K562 (cell line): ENCODE measurements at regions not wholly inside any gene's neighbourhood (a gene's known extent, or its start where the extent isn't known, plus 50 kb on each side); places are given as distances from the start of the nearest gene placed in this dataset.

Source experiments
- ATAC-seq: fragments of 200-7000 bp; cut with Tn5 transposase; 3 replicates; pipeline ENCODE4 v1.9.1; 2020; ENCODE audit warnings: moderate library complexity
- BruUV-seq: library from RNA; stranded (reverse); fragments of 400-500 nt; replicated peaks from 2 replicates; lab custom pipeline; 2021; lab: Mats Ljungman, UMichigan
- CTCF ChIA-PET: fragments of 300-600 bp; formaldehyde crosslinking; extraction: SDS; loops from one replicate; lab custom pipeline; 2021; ENCODE audit warnings: low intra/inter-chr PET ratio; lab: Yijun Ruan, JAX
- POLR2A ChIA-PET: fragments of 300-600, 350-650 bp; sonication (Branson Sonifier 250); formaldehyde crosslinking; extraction: SDS; loops from one replicate; lab custom pipeline; 2021; ENCODE audit warnings: antibody characterized with exemption, inconsistent platforms; lab: Yijun Ruan, JAX
- DNase-seq, 4 experiments: peaks; one replicate each; pipeline versions ENCODE4 v3.0.0 to v3.0.0-alpha.2; 2011 to 2018; ENCODE audit warnings: low spot score in 3 of 4, mixed read lengths in 3 of 4; ENCODE audit errors: extremely low read depth in 1 of 4
- FAIRE-seq: peaks from 2 replicates; lab custom pipeline; 2011; peaks lifted over from hg19 to GRCh38; lab: Jason Lieb, UNC
- H2AFZ ChIP-seq: 2 replicates; pipeline ENCODE4 v1.6.0; 2011; ENCODE audit warnings: low read depth, low read length, control low read depth, inconsistent platforms
- H3K27ac ChIP-seq: fragments of 200-600 bp; 3 replicates; pipeline ENCODE4 v1.8.0; 2011; ENCODE audit warnings: low read depth, mild to moderate bottlenecking, control low read depth, inconsistent platforms, low read length, moderate library complexity, mixed read lengths; ENCODE audit errors: extremely low read depth
- H3K27me3 ChIP-seq, 2 experiments: fragments of 300-600 bp in 1 of 2; 2 replicates in 1 of 2; 3 replicates in 1 of 2; pipeline versions ENCODE4 v1.6.0 to v1.8.0; 2011; ENCODE audit warnings: inconsistent platforms in 2 of 2, low read length in 2 of 2, mild to moderate bottlenecking in 1 of 2, mixed read lengths in 1 of 2, moderate library complexity in 1 of 2; ENCODE audit not compliant: control insufficient read depth in 2 of 2, insufficient read depth in 2 of 2
- H3K36me3 ChIP-seq: fragments of 300-600 bp; 3 replicates; pipeline ENCODE4 v1.8.0; 2011; ENCODE audit warnings: mild to moderate bottlenecking, low read length, inconsistent platforms; ENCODE audit not compliant: control insufficient read depth, insufficient read depth
- H3K4me1 ChIP-seq, 2 experiments: fragments of 200-600 bp in 1 of 2; replicated peaks in 1 of 2; 2 replicates in 1 of 2; 3 replicates in 1 of 2; pipeline versions ENCODE4 v1.5.1 to v1.8.0; 2011; ENCODE audit warnings: inconsistent platforms in 2 of 2, low read length in 2 of 2, mild to moderate bottlenecking in 1 of 2, mixed read lengths in 1 of 2, moderate library complexity in 1 of 2; ENCODE audit not compliant: control insufficient read depth in 2 of 2, insufficient read depth in 2 of 2
- H3K4me2 ChIP-seq: 2 replicates; pipeline ENCODE4 v1.6.1; 2011; ENCODE audit warnings: low read length, control low read depth, inconsistent platforms, mixed read lengths; ENCODE audit not compliant: insufficient read depth
- H3K4me3 ChIP-seq: fragments of 200-600 bp; sonication (generic), shearing (Covaris generic); 2 replicates; pipeline ENCODE4 v1.5.1; 2016; ENCODE audit warnings: control low read depth, inconsistent platforms
- H3K79me2 ChIP-seq: fragments of 200-600 bp; 3 replicates; pipeline ENCODE4 v1.8.0; 2011; ENCODE audit warnings: low read length, inconsistent platforms; ENCODE audit not compliant: control insufficient read depth, insufficient read depth
- H3K9ac ChIP-seq, 2 experiments: 2 replicates each; pipeline versions ENCODE4 v1.6.0 to v1.6.1; 2011; ENCODE audit warnings: low read depth in 2 of 2, low read length in 2 of 2, control low read depth in 1 of 2, inconsistent platforms in 1 of 2, mild to moderate bottlenecking in 1 of 2, mixed read lengths in 1 of 2; ENCODE audit not compliant: insufficient read depth in 1 of 2
- H3K9me1 ChIP-seq: one replicate; pipeline ENCODE4 v1.6.0; 2011; ENCODE audit warnings: inconsistent platforms, mild to moderate bottlenecking, low read length, moderate library complexity; ENCODE audit not compliant: control insufficient read depth, insufficient read depth
- H3K9me3 ChIP-seq: replicated peaks from 2 replicates; pipeline ENCODE4 v1.5.1; 2011; ENCODE audit warnings: low read depth, low read length, inconsistent platforms; ENCODE audit not compliant: control insufficient read depth, insufficient read depth
- H4K20me1 ChIP-seq: replicated peaks from 2 replicates; pipeline ENCODE4 v1.6.1; 2011; ENCODE audit warnings: low read length, inconsistent platforms, mixed read lengths; ENCODE audit not compliant: control insufficient read depth, insufficient read depth
- BACH1 ChIP-seq: fragments of 200-800 bp; sonication (Bioruptor generic); IDR thresholded peaks from 2 replicates; pipeline ENCODE4 v1.6.1; 2016; ENCODE audit warnings: missing genetic modification characterization, missing compliant biosample characterization
- CEBPG ChIP-seq, 3 experiments: fragments of 200-800 bp in 1 of 3; sonication (Bioruptor generic) in 1 of 3; sonication (generic) in 1 of 3; formaldehyde crosslinking in 1 of 3; IDR thresholded peaks in 2 of 3; conservative IDR thresholded peaks in 1 of 3; 2 replicates each; pipeline versions ENCODE4 v1.6.1 to v1.8.0; 2016 to 2022; ENCODE audit warnings: missing compliant biosample characterization in 2 of 3, missing genetic modification characterization in 2 of 3, mild to moderate bottlenecking in 1 of 3, missing genetic modification reagents in 1 of 3
- E4F1 ChIP-seq: fragments of 250-450 bp; sonication (Bioruptor Pico); IDR thresholded peaks from 2 replicates; pipeline ENCODE4 v1.5.0; 2021; ENCODE audit warnings: mild to moderate bottlenecking, borderline replicate concordance
- ILK ChIP-seq: fragments of 450-650 bp; IDR thresholded peaks from 2 replicates; pipeline ENCODE4 v1.6.1; 2016; ENCODE audit warnings: missing genetic modification characterization, low read depth, mild to moderate bottlenecking, missing compliant biosample characterization, moderate library complexity, borderline replicate concordance
- MLLT1 ChIP-seq, 2 experiments: fragments of 450-650 bp; IDR thresholded peaks; 2 replicates each; pipeline ENCODE4 v1.6.1; 2016
- NR1H2 ChIP-seq: sonication (generic); formaldehyde crosslinking; IDR thresholded peaks from 2 replicates; pipeline ENCODE4 v1.4.0; 2020; ENCODE audit warnings: mild to moderate bottlenecking, missing genetic modification reagents
- NR2C2 ChIP-seq, 2 experiments: fragments of 200-800 bp in 1 of 2; sonication (Bioruptor generic) in 1 of 2; sonication (generic) in 1 of 2; formaldehyde crosslinking in 1 of 2; IDR thresholded peaks; 2 replicates each; pipeline versions ENCODE4 v1.6.1 to v1.8.0; 2016 to 2022; ENCODE audit warnings: mild to moderate bottlenecking in 1 of 2, missing compliant biosample characterization in 1 of 2, missing genetic modification characterization in 1 of 2, missing genetic modification reagents in 1 of 2
- SMARCA4 ChIP-seq: fragments of 450-650 bp; IDR thresholded peaks from 2 replicates; pipeline ENCODE4 v1.6.1; 2016
- SNIP1 ChIP-seq: fragments of 450-650 bp; IDR thresholded peaks from 2 replicates; pipeline ENCODE4 v1.7.1; 2017; ENCODE audit warnings: low read depth, mild to moderate bottlenecking
- THAP12 ChIP-seq: fragments of 250-450 bp; sonication (Bioruptor Pico); IDR thresholded peaks from 2 replicates; pipeline ENCODE4 v1.9.0; 2021; ENCODE audit warnings: mild to moderate bottlenecking, inconsistent platforms
- TSC22D4 ChIP-seq: fragments of 450-650 bp; IDR thresholded peaks from 2 replicates; pipeline ENCODE4 v1.6.1; 2016; ENCODE audit warnings: missing genetic modification characterization, missing biosample characterization, control low read depth
- ZC3H4 ChIP-seq: sonication (generic); formaldehyde crosslinking; IDR thresholded peaks from 2 replicates; pipeline ENCODE4 v1.9.0; 2021; ENCODE audit warnings: missing genetic modification reagents, borderline replicate concordance
- ZNF696 ChIP-seq: fragments of 250-450 bp; sonication (Bioruptor Pico); conservative IDR thresholded peaks from 2 replicates; pipeline ENCODE4 v1.4.0; 2020; ENCODE audit warnings: mild to moderate bottlenecking, moderate library complexity
- ZNF75A ChIP-seq: fragments of 450-650 bp; formaldehyde crosslinking; IDR thresholded peaks from 2 replicates; pipeline ENCODE4 v1.4.0; 2020; ENCODE audit warnings: mild to moderate bottlenecking
- ZNF79 ChIP-seq: fragments of 250-450 bp; sonication (Bioruptor Pico); IDR thresholded peaks from 2 replicates; pipeline ENCODE4 v1.4.0; 2020; ENCODE audit warnings: low read depth, mild to moderate bottlenecking, moderate library complexity
- WGBS: fragments of 100-300 bp; shearing (Covaris generic); methylation state at CpG from one replicate; pipeline ENCODE4 v1.1.6; 2016; ENCODE audit warnings: low coverage, mixed read lengths; ENCODE audit not compliant: insufficient coverage; ENCODE audit errors: missing lambda C conversion rate; 5-methylcytosine and 5-hydroxymethylcytosine counted together
- in situ Hi-C: fragments of 300-500 bp; cut with MboI; formaldehyde crosslinking; loops from 4 replicates; pipeline ENCODE4 v1.15.0; 2018; ENCODE audit warnings: inconsistent platforms, mixed read lengths
- intact Hi-C: fragments of 100-400 bp; cut with micrococcal nuclease; formaldehyde crosslinking; loops from 2 replicates; pipeline ENCODE4 v1.14.2; 2022

- Histone ChIP-seq H3K79me2 (no peaks in the 10 kb centered on the region), H3K9ac (no peak overlapping the region), H3K27ac (no peak overlapping the region), H3K36me3 (no peaks in the 10 kb centered on the region), H2AFZ (no peak overlapping the region), H3K4me2 (no peak overlapping the region), H3K27me3 (peaks cover 3 to 27% of the 10 kb centered on the region in 2 experiments; a peak in 3 of 5 replicates), H3K9me1 (no peaks in the 10 kb centered on the region), H4K20me1 (no peaks in the 10 kb centered on the region), H3K4me3 (no peak overlapping the region), H3K4me1 (no peaks in the 10 kb centered on the region; a peak in 2 of 5 replicates), H3K9me3 (no peaks in the 10 kb centered on the region)
- no peak for FAIRE-seq
- DNase-seq = no peak
- intact Hi-C loops (no loop called here), in situ Hi-C loops (no loop called here)
- CTCF ChIA-PET = no interaction called here
- ATAC-seq = no peak
- 0% methylated on average over 5 of the region's 5 CpGs for WGBS
- POLR2A ChIA-PET = interaction anchor here (0.8 to 1.0 kb wide), 2 partner anchors 11 to 12 kb away, joined by 3 to 6 read pairs; no protein-coding TSS in a partner anchor
- BruUV-seq = no TSS peak
- TF ChIP-seq ZNF79 (CRISPR knock-in tag) (no peak), ILK (tag) (no peak), TSC22D4 (tag) (no peak), NR1H2 (CRISPR knock-in tag) (no peak), BACH1 (no peak), THAP12 (no peak), MLLT1 (IDR thresholded peaks at IDR 0.05) (no peak), E4F1 (CRISPR knock-in tag) (no peak), CEBPG (CRISPR knock-in tag; IDR thresholded peaks at IDR 0.05) (no peak), CEBPG (tag; conservative IDR thresholded peaks at IDR 0.05 in 1 of 2, IDR thresholded peaks at IDR 0.05 in 1 of 2) (no peak), ZC3H4 (CRISPR knock-in tag) (no peak), ZNF696 (CRISPR knock-in tag) (no peak), NR2C2 (CRISPR knock-in tag; IDR thresholded peaks at IDR 0.05) (no peak), NR2C2 (tag; IDR thresholded peaks at IDR 0.05) (no peak), ZNF75A (CRISPR knock-in tag) (no peak), SNIP1 (no peak), SMARCA4 (no peak)
Observed at GRCh38 chr5:135697251-135697958, 118.6 kb upstream of the CXCL14 start.
